ENCODE measurements at regions not wholly inside any gene's neighbourhood (a gene's known extent, or its start where the extent isn't known, plus 50 kb on each side); places are given as distances from the start of the nearest gene placed in this dataset.

- no peak for DNase-seq
- Histone ChIP-seq H2AFZ (ENCODE audit: low read length) (no peak overlapping the region), H3K4me1 (ENCODE audit: low read length) (no peaks in the 10 kb centered on the region), H3F3A (ENCODE audit: insufficient read depth, low read length) (no peaks in the 10 kb centered on the region), H3K4me3 (ENCODE audit: low read length) (no peak overlapping the region), H3K79me2 (ENCODE audit: low read length) (no peaks in the 10 kb centered on the region), H3K9me3 (replicated peaks; ENCODE audit: insufficient read depth, low read length) (no peaks in the 10 kb centered on the region), H3K4me2 (ENCODE audit: low read depth, low read length) (no peak overlapping the region), H3K27me3 (replicated peaks; ENCODE audit: insufficient read depth, low read length) (no peaks in the 10 kb centered on the region), H4K20me1 (ENCODE audit: insufficient read depth, low read length) (no peaks in the 10 kb centered on the region), H3K27ac (ENCODE audit: low read length) (no peak overlapping the region), H3K9me2 (replicated peaks; ENCODE audit: insufficient read depth, low read length) (no peaks in the 10 kb centered on the region), H3K9ac (ENCODE audit: low read length) (no peak overlapping the region), H3K36me3 (replicated peaks; ENCODE audit: insufficient read depth, low read length) (no peaks in the 10 kb centered on the region)
- TF ChIP-seq CTCF (IDR thresholded peaks at IDR 0.05; ENCODE audit: low read length) = no peak
- no peak for TF ChIP-seq EZH2phosphoT487 (IDR thresholded peaks at IDR 0.05; ENCODE audit: low read length)
- TF ChIP-seq EZH2 (optimal IDR thresholded peaks at IDR 0.05; ENCODE audit: low read depth, low read length) = no peak
Measured at GRCh38 chr16:79497606-79498350, 102.8 kb downstream of the MAF start.

GRCh38 chr16:79493911-79494310 is 106.6 kb downstream of the MAF start:
- no peaks in the 10 kb centered on the region for H3K27me3 ChIP-seq (replicated peaks; ENCODE audit: insufficient read depth, low read length)
- DNase-seq = no peak
- H3K36me3 ChIP-seq (replicated peaks; ENCODE audit: insufficient read depth, low read length) = no peaks in the 10 kb centered on the region
- no peaks in the 10 kb centered on the region for H3K4me1 ChIP-seq (ENCODE audit: low read length)
- H3K9me3 ChIP-seq (replicated peaks; ENCODE audit: insufficient read depth, low read length) = no peaks in the 10 kb centered on the region
- H3K27ac ChIP-seq (ENCODE audit: low read length) = no peak overlapping the region
- H2AFZ ChIP-seq (ENCODE audit: low read length) = no peak overlapping the region
- H3K9ac ChIP-seq (ENCODE audit: low read length) = no peak overlapping the region
- H3K4me2 ChIP-seq (ENCODE audit: low read depth, low read length) = no peak overlapping the region
- H3K9me2 ChIP-seq (replicated peaks; ENCODE audit: insufficient read depth, low read length) = no peaks in the 10 kb centered on the region
- no peaks in the 10 kb centered on the region for H3F3A ChIP-seq (ENCODE audit: insufficient read depth, low read length)
- no peak overlapping the region for H3K4me3 ChIP-seq (ENCODE audit: low read length)
- TF ChIP-seq EZH2 (optimal IDR thresholded peaks at IDR 0.05; ENCODE audit: low read depth, low read length) (no peak), CTCF (IDR thresholded peaks at IDR 0.05; ENCODE audit: low read length) (no peak), EZH2phosphoT487 (IDR thresholded peaks at IDR 0.05; ENCODE audit: low read length) (no peak)
- no peaks in the 10 kb centered on the region for H3K79me2 ChIP-seq (ENCODE audit: low read length)
- no peaks in the 10 kb centered on the region for H4K20me1 ChIP-seq (ENCODE audit: insufficient read depth, low read length)

GRCh38 chr16:79492036-79492435 is 108.5 kb downstream of the MAF start:
- Histone ChIP-seq H3K9me2 (replicated peaks; ENCODE audit: insufficient read depth, low read length) (no peaks in the 10 kb centered on the region), H3K79me2 (ENCODE audit: low read length) (no peaks in the 10 kb centered on the region), H3K9me3 (replicated peaks; ENCODE audit: insufficient read depth, low read length) (no peaks in the 10 kb centered on the region), H3K36me3 (replicated peaks; ENCODE audit: insufficient read depth, low read length) (no peaks in the 10 kb centered on the region), H3K4me3 (ENCODE audit: low read length) (no peak overlapping the region), H3K9ac (ENCODE audit: low read length) (no peak overlapping the region), H3K27ac (ENCODE audit: low read length) (no peak overlapping the region), H3K4me1 (ENCODE audit: low read length) (no peaks in the 10 kb centered on the region), H4K20me1 (ENCODE audit: insufficient read depth, low read length) (no peaks in the 10 kb centered on the region), H3K27me3 (replicated peaks; ENCODE audit: insufficient read depth, low read length) (no peaks in the 10 kb centered on the region), H3F3A (ENCODE audit: insufficient read depth, low read length) (no peaks in the 10 kb centered on the region), H3K4me2 (ENCODE audit: low read depth, low read length) (no peak overlapping the region), H2AFZ (ENCODE audit: low read length) (no peak overlapping the region)
- no peak for DNase-seq
- TF ChIP-seq CTCF (IDR thresholded peaks at IDR 0.05; ENCODE audit: low read length) (no peak), EZH2phosphoT487 (IDR thresholded peaks at IDR 0.05; ENCODE audit: low read length) (no peak), EZH2 (optimal IDR thresholded peaks at IDR 0.05; ENCODE audit: low read depth, low read length) (no peak)

Data from MM.1S (cell line).